ENCODE measurements at regions not wholly inside any gene's neighbourhood (a gene's known extent, or its start where the extent isn't known, plus 50 kb on each side); places are given as distances from the start of the nearest gene placed in this dataset.

- DNase-seq, result no peak
Observed at GRCh38 chr21:16596369-16596768, 866.6 kb downstream of the USP25 start.

- DNase-seq, result no peak
Observed at GRCh38 chr21:16597753-16598152, 868.0 kb downstream of the USP25 start.

- DNase-seq, result no peak
Observed at GRCh38 chr21:16605597-16605996, 875.8 kb downstream of the USP25 start.

- no peak for DNase-seq
Observed at GRCh38 chr21:16606271-16606670, 876.5 kb downstream of the USP25 start.

- DNase-seq, result no peak
Observed at GRCh38 chr21:16608209-16608830, 878.5 kb downstream of the USP25 start.

DNA sequence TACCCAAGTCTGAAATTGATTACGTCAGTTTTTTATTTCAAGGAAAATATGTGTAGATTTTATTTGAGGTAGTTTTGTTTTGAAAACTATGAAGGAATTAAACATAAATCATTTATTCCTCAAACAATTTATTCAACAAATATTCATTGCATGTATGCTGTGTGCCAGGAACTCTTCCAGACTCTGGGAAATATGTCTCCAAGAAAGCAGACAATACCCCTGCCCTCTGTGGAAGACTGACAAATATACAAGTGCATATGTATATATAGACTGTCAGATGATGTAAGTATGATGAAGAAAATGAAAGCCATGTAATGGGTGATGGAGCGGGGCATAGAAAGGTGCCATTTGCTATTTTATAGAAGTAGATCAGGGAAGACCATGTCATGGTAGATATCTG is 889.5 kb downstream of the USP25 start:
- DNase-seq, result no peak

GRCh38 chr21:16620786-16621320 is 891.1 kb downstream of the USP25 start:
- no peak for DNase-seq

DNA sequence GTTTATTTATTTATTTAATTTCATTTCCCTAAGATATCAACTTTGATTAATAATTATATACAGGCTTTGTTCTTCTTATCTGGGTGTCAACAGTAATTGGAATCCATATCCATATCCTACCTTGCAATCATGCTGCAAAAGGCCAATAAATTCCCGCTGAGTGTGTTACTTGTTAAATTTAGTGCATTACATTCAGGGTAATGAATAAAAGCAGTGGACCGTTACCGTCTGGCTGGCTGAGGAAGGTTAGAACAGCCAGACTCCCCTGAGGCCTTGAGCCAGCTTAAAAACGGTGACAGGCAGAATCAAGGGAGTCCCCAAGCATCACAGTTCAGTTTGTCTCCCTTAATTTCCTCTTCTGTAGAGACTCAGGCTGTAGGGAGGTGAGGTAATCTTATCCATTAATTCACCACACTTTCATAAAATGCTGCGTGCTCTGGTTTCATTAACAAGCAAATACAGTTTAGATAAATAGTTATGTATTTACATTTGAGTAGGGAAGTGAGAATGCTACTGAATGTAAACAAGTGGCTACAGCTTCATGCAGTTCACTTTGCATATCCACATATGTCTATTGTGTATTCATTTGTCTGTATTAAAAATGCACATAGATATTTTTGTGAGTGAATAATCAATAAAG is 888.2 kb upstream of the CXADR start:
- no peak for DNase-seq

GRCh38 chr21:16625491-16625890 is 887.4 kb upstream of the CXADR start:
- no peak for DNase-seq

DNA sequence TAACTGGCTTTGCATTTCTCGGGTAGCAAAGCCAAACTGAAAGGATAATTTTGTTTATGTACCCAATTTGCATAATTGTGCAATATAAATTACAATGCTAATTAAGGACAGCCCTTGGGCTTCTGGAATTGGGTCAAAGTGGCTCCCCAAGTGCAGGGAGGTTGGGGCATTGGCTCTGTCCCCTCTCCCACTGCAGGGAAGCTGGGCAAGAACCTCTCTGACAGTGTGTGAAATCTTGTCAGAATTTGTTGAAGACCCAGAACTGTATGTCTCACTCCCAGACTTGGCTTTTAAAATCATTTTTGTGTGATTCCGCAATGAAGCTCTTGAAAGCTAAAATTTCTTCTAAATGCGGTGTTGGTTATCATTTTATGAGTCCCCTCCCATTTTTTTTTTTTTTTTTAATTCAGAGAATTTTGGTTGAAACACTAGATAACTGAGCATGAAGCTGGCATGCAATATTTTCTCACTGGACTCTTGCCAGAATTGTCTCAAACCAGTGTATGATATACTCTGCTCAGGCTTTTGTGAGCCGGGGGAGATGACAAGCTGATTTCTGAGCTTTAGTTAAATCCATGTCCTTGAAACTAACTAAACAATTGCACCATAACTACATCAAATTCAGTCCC is 878.9 kb upstream of the CXADR start:
- no peak for DNase-seq

DNA sequence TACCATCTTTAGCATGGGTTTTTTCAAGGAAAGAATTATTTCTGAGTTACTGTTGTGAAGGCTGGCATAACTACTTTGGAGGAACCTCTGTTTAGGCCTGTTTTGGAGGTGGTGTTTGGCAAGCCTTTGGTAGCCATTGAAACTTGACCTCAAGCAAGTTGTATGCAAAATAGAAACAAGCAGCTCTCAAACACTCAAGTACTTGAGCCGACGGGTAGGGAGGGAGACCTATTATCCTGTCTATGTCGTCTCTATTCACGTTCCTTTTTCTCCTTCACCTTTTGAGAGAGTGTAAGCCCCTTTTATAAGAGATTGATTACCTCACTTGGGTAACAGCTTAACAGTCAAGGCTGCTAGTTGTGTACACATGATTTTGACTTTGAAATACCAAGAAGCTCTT is 878.3 kb upstream of the CXADR start:
- DNase-seq, result no peak

DNA sequence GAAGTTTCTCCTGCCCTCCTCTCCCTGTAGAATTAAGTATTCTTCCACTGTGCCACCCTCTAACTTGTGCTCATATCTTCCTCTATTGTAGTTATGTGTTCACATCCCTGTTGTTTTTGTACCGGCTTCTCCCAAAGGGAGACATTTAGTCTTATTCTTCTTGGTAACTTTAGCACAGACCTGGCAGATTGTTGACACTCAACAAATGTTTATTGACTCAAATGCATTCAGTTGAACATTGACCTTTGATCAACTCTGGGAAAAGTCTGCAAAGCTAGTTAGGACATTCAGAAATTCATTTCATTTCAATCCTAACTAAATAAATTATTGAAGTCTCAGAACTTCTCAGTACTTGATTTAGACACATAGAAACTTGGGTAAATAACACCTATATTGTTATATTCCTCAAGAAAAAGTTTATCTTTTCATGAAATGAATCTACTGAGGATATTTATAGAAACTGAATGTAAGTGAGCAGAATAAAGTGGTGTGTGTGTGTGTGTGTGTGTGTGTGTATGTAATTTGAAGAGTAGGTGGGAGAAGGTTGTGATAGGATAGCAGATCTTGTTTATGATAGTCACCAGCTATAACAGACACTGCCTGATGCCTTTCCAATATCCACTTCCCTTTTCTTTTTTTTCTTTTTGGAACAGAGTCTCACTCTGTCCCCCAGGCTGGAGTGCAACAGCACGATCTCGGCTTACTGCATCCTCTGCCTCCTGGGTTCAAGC is 872.4 kb upstream of the CXADR start:
- no peak for DNase-seq

GRCh38 chr21:16642353-16642752 is 870.5 kb upstream of the CXADR start:
- DNase-seq, result no peak

GRCh38 chr21:16644685-16645084 is 868.2 kb upstream of the CXADR start:
- no peak for DNase-seq

DNA sequence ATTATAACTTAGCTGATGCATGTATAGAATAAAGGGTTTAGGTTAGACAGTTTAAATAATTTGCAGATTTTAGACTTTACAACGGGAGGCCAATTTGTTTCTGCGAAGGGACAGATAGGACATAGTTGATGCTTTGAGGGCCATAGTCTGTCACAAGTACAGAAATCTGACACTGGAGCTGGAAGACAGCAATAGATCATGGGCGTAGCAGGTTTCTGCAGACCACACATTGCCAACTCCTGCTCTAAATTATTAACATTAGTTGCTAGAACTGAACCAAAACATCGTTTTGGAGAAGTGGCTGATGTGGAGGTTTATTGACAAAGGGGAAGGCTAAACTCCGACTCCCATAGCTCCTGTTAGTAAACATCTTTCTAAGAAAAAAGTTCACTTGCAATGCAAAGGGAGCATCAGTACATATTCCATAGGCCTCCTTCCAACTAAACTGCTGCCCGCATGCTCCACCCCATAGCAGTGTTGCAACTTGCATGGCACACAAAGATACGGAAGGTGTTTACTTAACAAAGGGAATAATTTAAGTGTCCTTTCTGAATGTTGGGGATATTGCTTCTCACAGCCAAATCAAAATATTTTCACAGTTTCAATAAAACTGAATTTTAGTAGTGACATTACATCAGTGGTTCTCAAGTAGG is 862.0 kb upstream of the CXADR start:
- DNase-seq, result no peak

- no peak for DNase-seq
Observed at GRCh38 chr21:16651956-16652355, 860.9 kb upstream of the CXADR start.

DNA sequence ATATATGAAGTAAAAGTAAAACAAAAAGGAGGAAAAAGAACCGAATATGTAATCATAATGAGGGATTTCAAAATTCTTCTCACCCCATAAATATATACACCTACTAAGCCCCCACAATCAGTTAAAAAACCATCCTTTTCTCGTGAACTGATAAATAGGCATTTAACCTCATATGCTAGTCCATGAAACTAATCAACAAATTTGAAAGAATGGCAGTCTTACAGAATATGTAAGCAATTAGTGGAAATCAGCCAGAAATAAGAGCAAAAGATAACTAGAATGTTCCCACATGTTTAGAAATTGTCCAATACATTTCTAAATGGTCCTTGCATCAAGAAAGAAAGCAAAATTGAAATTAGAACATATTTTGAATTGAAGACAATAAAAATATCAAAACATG is 849.4 kb upstream of the CXADR start:
- DNase-seq, result no peak

GRCh38 chr21:16667395-16667794 is 845.4 kb upstream of the CXADR start:
- DNase-seq, result no peak

GRCh38 chr21:16674949-16675348 is 837.9 kb upstream of the CXADR start:
- no peak for DNase-seq

GRCh38 chr21:16676391-16676790 is 836.5 kb upstream of the CXADR start:
- no peak for DNase-seq

GRCh38 chr21:16678429-16679160 is 834.2 kb upstream of the CXADR start:
- no peak for DNase-seq

DNA sequence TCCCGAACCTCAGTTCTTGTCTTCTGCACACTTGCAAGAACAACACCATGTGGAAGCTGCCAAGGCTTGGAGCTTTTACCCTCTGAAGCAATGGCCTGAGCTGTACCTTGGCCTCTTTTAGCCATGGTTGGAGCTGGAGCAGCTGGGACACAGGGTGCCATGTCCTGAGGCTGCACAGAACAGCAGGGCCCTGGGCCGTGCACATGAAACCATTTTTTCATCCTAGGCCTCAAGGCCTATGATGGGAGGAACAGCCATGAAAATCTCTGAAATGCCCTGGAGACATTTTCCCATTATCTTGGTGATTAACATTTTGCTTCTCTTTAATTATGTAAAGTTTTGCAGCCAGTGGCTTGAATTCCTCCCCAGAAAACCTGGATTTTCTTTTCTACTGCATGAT is 817.8 kb upstream of the CXADR start:
- DNase-seq, result no peak

Data from activated T-cell treated with anti-CD3 and anti-CD28 coated beads, Interleukin-2, amount 50 U/mL, for 48 hours (primary cell).